Uterus (tissue), 2 donors: ENCODE measurements at regions not wholly inside any gene's neighbourhood (a gene's known extent, or its start where the extent isn't known, plus 50 kb on each side); places are given as distances from the start of the nearest gene placed in this dataset.

ENCODE experiments used
- POLR2A ChIP-seq, 2 donors: fragments of 450-650 bp; IDR thresholded peaks; one replicate each; pipeline ENCODE4 v1.6.1; 2016; ENCODE audit warnings: antibody characterized with exemption in 2 of 2, mild to moderate bottlenecking in 1 of 2, moderate library complexity in 1 of 2
- TF ChIP-seq, protein P1 (sequence below), 4 experiments: fragments of 200-600 bp in 2 of 4; fragments of 450-650 bp in 2 of 4; sonication (generic) in 2 of 4; IDR thresholded peaks; one replicate each; pipeline ENCODE4 v1.5.1; 2016 to 2019; ENCODE audit warnings: antibody characterized with exemption in 4 of 4, mild to moderate bottlenecking in 2 of 4, moderate library complexity in 1 of 4

DNA sequence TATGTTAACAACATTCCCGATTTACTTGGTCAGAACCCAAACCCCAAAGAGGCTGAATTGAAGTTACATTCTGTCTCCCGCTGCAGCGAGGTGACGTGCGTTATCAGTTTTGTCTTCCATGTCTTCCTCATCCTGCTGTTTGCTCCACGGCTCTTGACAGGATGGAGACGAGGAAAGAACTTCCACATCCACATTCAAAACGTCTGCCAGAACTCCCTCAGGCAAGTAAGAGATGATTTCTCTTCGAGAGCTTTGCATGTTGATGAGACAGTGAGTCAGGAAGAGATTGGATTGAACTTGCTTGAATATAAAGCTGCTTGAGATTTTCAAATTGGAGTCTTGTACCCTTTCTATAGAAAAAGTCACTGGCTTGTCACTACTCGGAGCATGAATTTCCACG is 242.6 kb downstream of the AUH start:
- TF ChIP-seq, protein P1, sequence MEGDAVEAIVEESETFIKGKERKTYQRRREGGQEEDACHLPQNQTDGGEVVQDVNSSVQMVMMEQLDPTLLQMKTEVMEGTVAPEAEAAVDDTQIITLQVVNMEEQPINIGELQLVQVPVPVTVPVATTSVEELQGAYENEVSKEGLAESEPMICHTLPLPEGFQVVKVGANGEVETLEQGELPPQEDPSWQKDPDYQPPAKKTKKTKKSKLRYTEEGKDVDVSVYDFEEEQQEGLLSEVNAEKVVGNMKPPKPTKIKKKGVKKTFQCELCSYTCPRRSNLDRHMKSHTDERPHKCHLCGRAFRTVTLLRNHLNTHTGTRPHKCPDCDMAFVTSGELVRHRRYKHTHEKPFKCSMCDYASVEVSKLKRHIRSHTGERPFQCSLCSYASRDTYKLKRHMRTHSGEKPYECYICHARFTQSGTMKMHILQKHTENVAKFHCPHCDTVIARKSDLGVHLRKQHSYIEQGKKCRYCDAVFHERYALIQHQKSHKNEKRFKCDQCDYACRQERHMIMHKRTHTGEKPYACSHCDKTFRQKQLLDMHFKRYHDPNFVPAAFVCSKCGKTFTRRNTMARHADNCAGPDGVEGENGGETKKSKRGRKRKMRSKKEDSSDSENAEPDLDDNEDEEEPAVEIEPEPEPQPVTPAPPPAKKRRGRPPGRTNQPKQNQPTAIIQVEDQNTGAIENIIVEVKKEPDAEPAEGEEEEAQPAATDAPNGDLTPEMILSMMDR (IDR thresholded peaks at IDR 0.05) = no peak
- TF ChIP-seq POLR2A (IDR thresholded peaks at IDR 0.05) = no peak
